ENCODE measurements at regions not wholly inside any gene's neighbourhood (a gene's known extent, or its start where the extent isn't known, plus 50 kb on each side); places are given as distances from the start of the nearest gene placed in this dataset.

DNA sequence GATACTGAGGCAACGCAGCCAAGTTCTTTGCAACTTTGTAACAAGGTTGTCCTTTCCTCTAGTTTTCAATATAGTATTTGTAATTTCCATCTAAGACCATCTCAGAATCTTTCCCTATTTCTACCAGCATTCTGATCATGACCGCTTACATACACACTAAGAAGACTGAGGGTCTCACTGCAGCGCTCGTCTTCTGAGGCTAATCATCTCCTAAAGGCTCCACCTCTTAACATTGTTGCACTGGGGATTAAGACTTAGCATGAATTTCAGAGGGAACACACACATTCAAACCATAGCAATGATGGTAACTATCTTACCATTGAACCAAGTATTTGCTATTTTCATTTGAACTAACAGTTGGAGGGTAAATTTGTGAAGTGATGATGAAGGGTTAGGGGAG, 463.3 kb upstream of the CCDC54 start:
- Histone ChIP-seq H3K27me3 (replicated peaks in 2 of 5; ENCODE audit: control insufficient read depth in 4 of 5, insufficient read depth in 5 of 5, low read length in 4 of 5) (peaks cover 0 to 2% (median 0%) of the 10 kb centered on the region in 5 experiments), H3K4me3 (ENCODE audit: control insufficient read depth in 1 of 7, extremely low read depth in 1 of 7, insufficient read depth in 4 of 7, low read depth in 2 of 7, low read length in 6 of 7) (no peak overlapping the region), H3K27ac (ENCODE audit: insufficient read depth in 1 of 2, low read depth in 1 of 2, low read length in 2 of 2, poor library complexity in 1 of 2, severe bottlenecking in 2 of 2) (no peak overlapping the region), H3K9me3 (ENCODE audit: control extremely low read depth in 1 of 5, control insufficient read depth in 4 of 5, insufficient read depth in 2 of 5, low read depth in 1 of 5, low read length in 4 of 5) (peaks cover 0 to 5% (median 0%) of the 10 kb centered on the region in 5 experiments), H3K36me3 (ENCODE audit: control insufficient read depth in 4 of 4, insufficient read depth in 4 of 4, low read length in 3 of 4) (no peaks in the 10 kb centered on the region), H3K4me1 (ENCODE audit: control extremely low read depth in 1 of 4, control insufficient read depth in 4 of 4, insufficient read depth in 4 of 4, low read length in 3 of 4) (no peaks in the 10 kb centered on the region)
- WGBS (ENCODE audit: insufficient coverage): 100% methylated on average over 4 of the region's 4 CpGs
- CTCF ChIA-PET: no interaction called here
- POLR2A ChIA-PET: no interaction called here
- DNase-seq: no peak

DNA sequence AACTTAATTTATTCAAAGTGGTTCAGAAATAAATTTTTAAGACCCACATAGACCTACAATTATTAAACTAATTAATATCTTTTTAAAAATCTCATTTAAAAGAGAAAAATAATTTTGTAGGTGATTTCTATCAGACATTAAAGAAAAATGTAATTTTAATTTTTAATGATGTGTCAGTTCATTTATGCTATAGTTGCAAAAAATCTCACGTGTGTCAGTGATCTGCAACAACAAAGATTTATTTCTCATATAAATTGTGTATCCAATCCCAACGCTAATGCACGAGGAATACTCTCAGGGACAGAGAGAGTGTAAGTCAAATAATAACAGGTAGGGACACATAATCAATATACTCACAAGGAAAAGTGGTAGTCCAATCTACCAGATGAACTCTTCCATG, 456.6 kb upstream of the CCDC54 start:
- Histone ChIP-seq H3K4me1 (ENCODE audit: control extremely low read depth in 1 of 4, control insufficient read depth in 4 of 4, insufficient read depth in 4 of 4, low read length in 3 of 4) (no peaks in the 10 kb centered on the region), H3K27me3 (replicated peaks in 2 of 5; ENCODE audit: control insufficient read depth in 4 of 5, insufficient read depth in 5 of 5, low read length in 4 of 5) (no peaks in the 10 kb centered on the region), H3K4me3 (ENCODE audit: control insufficient read depth in 1 of 7, extremely low read depth in 1 of 7, insufficient read depth in 4 of 7, low read depth in 2 of 7, low read length in 6 of 7) (no peak overlapping the region), H3K27ac (ENCODE audit: insufficient read depth in 1 of 2, low read depth in 1 of 2, low read length in 2 of 2, poor library complexity in 1 of 2, severe bottlenecking in 2 of 2) (no peak overlapping the region), H3K9me3 (ENCODE audit: control extremely low read depth in 1 of 5, control insufficient read depth in 4 of 5, insufficient read depth in 2 of 5, low read depth in 1 of 5, low read length in 4 of 5) (no peaks in the 10 kb centered on the region), H3K36me3 (ENCODE audit: control insufficient read depth in 4 of 4, insufficient read depth in 4 of 4, low read length in 3 of 4) (no peaks in the 10 kb centered on the region)
- ChIA-PET POLR2A (no interaction called here), CTCF (no interaction called here)
- DNase-seq: no peak
- no CpG with 5 or more reads among the region's 3 CpGs for WGBS (ENCODE audit: insufficient coverage)

DNA sequence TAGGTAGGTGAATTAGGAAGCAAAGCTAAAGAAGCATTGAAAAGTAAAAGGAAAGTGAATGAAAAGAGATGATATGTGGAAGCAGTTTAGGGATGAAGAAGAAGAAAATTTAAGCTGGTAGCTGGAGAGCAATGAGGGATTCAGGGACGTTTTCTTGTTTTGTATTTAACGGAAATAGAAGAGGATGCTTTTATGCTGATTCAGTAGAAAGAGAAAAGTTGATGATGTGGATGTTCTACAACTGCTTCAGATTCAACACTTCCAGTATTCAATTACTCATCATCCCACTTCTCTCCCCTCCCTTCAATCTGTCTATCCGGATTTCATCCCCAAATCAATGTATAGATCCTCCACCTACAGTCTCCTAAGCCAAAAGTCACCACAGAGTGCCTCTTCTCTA, 448.2 kb upstream of the CCDC54 start:
- no peaks in the 10 kb centered on the region for H3K9me3 ChIP-seq (ENCODE audit: control extremely low read depth in 1 of 5, control insufficient read depth in 4 of 5, insufficient read depth in 2 of 5, low read depth in 1 of 5, low read length in 4 of 5)
- H3K4me3 ChIP-seq (ENCODE audit: control insufficient read depth in 1 of 7, extremely low read depth in 1 of 7, insufficient read depth in 4 of 7, low read depth in 2 of 7, low read length in 6 of 7): no peak overlapping the region
- POLR2A ChIA-PET: no interaction called here
- H3K4me1 ChIP-seq (ENCODE audit: control extremely low read depth in 1 of 4, control insufficient read depth in 4 of 4, insufficient read depth in 4 of 4, low read length in 3 of 4): no peaks in the 10 kb centered on the region
- 86% methylated on average over 1 of the region's 3 CpGs for WGBS (ENCODE audit: insufficient coverage)
- H3K36me3 ChIP-seq (ENCODE audit: control insufficient read depth in 4 of 4, insufficient read depth in 4 of 4, low read length in 3 of 4): no peaks in the 10 kb centered on the region
- no peak for DNase-seq
- H3K27ac ChIP-seq (ENCODE audit: insufficient read depth in 1 of 2, low read depth in 1 of 2, low read length in 2 of 2, poor library complexity in 1 of 2, severe bottlenecking in 2 of 2): no peak overlapping the region
- H3K27me3 ChIP-seq (replicated peaks in 2 of 5; ENCODE audit: control insufficient read depth in 4 of 5, insufficient read depth in 5 of 5, low read length in 4 of 5): no peaks in the 10 kb centered on the region
- CTCF ChIA-PET: no interaction called here

DNA sequence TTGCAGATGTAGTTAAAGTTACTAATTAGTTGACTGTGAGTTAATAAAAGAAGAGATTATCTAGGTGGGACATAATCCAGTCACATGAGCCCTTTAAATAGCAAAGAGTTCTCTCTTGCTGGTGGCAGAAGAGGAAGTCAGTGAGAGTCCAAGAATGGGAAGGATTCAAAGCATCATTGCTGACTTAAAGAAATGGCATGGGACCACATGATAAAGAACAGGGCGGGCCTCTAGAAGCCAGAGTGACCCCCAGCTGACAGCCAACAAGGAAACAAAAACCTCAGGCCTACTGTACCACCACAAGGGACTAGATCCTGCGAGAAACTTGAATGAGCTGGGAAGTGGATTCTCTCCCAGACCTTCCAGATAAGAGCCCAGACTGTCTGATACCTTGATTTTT, 447.2 kb upstream of the CCDC54 start:
- ChIA-PET CTCF (interaction anchor here (0.5 kb wide), 1 partner anchor 1254 kb away, joined by 3 read pairs; no protein-coding TSS in a partner anchor), POLR2A (no interaction called here)
- DNase-seq: no peak
- H3K4me3 ChIP-seq (ENCODE audit: control insufficient read depth in 1 of 7, extremely low read depth in 1 of 7, insufficient read depth in 4 of 7, low read depth in 2 of 7, low read length in 6 of 7): no peak overlapping the region
- H3K9me3 ChIP-seq (ENCODE audit: control extremely low read depth in 1 of 5, control insufficient read depth in 4 of 5, insufficient read depth in 2 of 5, low read depth in 1 of 5, low read length in 4 of 5): peaks cover 0 to 5% (median 0%) of the 10 kb centered on the region in 5 experiments
- WGBS (ENCODE audit: insufficient coverage): 92% methylated on average over 2 of the region's 2 CpGs
- no peaks in the 10 kb centered on the region for H3K4me1 ChIP-seq (ENCODE audit: control extremely low read depth in 1 of 4, control insufficient read depth in 4 of 4, insufficient read depth in 4 of 4, low read length in 3 of 4)
- no peak overlapping the region for H3K27ac ChIP-seq (ENCODE audit: insufficient read depth in 1 of 2, low read depth in 1 of 2, low read length in 2 of 2, poor library complexity in 1 of 2, severe bottlenecking in 2 of 2)
- no peaks in the 10 kb centered on the region for H3K36me3 ChIP-seq (ENCODE audit: control insufficient read depth in 4 of 4, insufficient read depth in 4 of 4, low read length in 3 of 4)
- no peaks in the 10 kb centered on the region for H3K27me3 ChIP-seq (replicated peaks in 2 of 5; ENCODE audit: control insufficient read depth in 4 of 5, insufficient read depth in 5 of 5, low read length in 4 of 5)

DNA sequence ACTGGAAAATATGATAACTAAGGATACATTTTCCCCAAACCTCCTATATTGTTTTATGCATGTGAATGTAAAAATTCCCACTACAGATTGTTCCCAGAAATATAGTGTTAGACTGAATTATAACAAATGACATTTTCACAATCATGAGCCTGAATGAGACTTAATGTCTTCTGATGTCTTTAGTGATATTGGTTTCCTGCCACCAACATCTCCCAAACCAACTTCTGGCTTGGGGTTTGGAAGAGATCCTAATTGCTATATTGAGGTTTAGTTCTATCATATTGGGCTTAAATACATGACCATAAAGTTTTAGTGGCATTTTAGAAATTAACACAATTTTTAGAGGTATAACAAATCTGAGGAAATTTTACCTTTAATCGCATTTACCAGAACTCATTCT, 445.3 kb upstream of the CCDC54 start:
- H3K27me3 ChIP-seq (replicated peaks in 2 of 5; ENCODE audit: control insufficient read depth in 4 of 5, insufficient read depth in 5 of 5, low read length in 4 of 5): no peaks in the 10 kb centered on the region
- POLR2A ChIA-PET: no interaction called here
- WGBS (ENCODE audit: insufficient coverage): 100% methylated on average over 1 of the region's 1 CpG
- no peaks in the 10 kb centered on the region for H3K36me3 ChIP-seq (ENCODE audit: control insufficient read depth in 4 of 4, insufficient read depth in 4 of 4, low read length in 3 of 4)
- CTCF ChIA-PET: no interaction called here
- no peak overlapping the region for H3K27ac ChIP-seq (ENCODE audit: insufficient read depth in 1 of 2, low read depth in 1 of 2, low read length in 2 of 2, poor library complexity in 1 of 2, severe bottlenecking in 2 of 2)
- peaks cover 0 to 5% (median 0%) of the 10 kb centered on the region in 5 experiments for H3K9me3 ChIP-seq (ENCODE audit: control extremely low read depth in 1 of 5, control insufficient read depth in 4 of 5, insufficient read depth in 2 of 5, low read depth in 1 of 5, low read length in 4 of 5)
- DNase-seq: no peak
- no peak overlapping the region for H3K4me3 ChIP-seq (ENCODE audit: control insufficient read depth in 1 of 7, extremely low read depth in 1 of 7, insufficient read depth in 4 of 7, low read depth in 2 of 7, low read length in 6 of 7)
- no peaks in the 10 kb centered on the region for H3K4me1 ChIP-seq (ENCODE audit: control extremely low read depth in 1 of 4, control insufficient read depth in 4 of 4, insufficient read depth in 4 of 4, low read length in 3 of 4)

DNA sequence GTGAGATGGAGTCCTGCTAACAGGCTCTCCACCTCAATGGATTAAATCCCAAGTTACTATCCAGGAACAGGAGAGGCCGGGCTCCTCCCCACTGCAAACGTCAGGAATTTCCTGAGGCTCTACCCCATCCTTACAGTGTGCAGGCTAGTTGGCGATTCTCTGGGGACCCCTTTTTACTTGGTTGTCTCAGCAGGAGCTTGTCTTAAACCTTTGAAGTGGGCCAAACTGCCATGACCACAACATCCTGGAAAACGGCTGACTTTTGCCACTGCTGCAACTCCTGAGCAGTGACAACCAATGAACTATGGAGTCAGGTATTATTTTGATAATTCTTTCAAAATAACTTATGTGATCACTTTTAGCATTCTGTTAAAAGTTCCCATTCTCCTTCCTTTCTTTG, 440.9 kb upstream of the CCDC54 start:
- ChIA-PET POLR2A (no interaction called here), CTCF (no interaction called here)
- no peaks in the 10 kb centered on the region for H3K36me3 ChIP-seq (ENCODE audit: control insufficient read depth in 4 of 4, insufficient read depth in 4 of 4, low read length in 3 of 4)
- H3K27me3 ChIP-seq (replicated peaks in 2 of 5; ENCODE audit: control insufficient read depth in 4 of 5, insufficient read depth in 5 of 5, low read length in 4 of 5): no peaks in the 10 kb centered on the region
- H3K9me3 ChIP-seq (ENCODE audit: control extremely low read depth in 1 of 5, control insufficient read depth in 4 of 5, insufficient read depth in 2 of 5, low read depth in 1 of 5, low read length in 4 of 5): peaks cover 0 to 5% (median 0%) of the 10 kb centered on the region in 5 experiments
- no peaks in the 10 kb centered on the region for H3K4me1 ChIP-seq (ENCODE audit: control extremely low read depth in 1 of 4, control insufficient read depth in 4 of 4, insufficient read depth in 4 of 4, low read length in 3 of 4)
- 50% methylated on average over 2 of the region's 4 CpGs for WGBS (ENCODE audit: insufficient coverage)
- H3K4me3 ChIP-seq (ENCODE audit: control insufficient read depth in 1 of 7, extremely low read depth in 1 of 7, insufficient read depth in 4 of 7, low read depth in 2 of 7, low read length in 6 of 7): no peak overlapping the region
- no peak for DNase-seq
- H3K27ac ChIP-seq (ENCODE audit: insufficient read depth in 1 of 2, low read depth in 1 of 2, low read length in 2 of 2, poor library complexity in 1 of 2, severe bottlenecking in 2 of 2): no peak overlapping the region

- no peaks in the 10 kb centered on the region for H3K9me3 ChIP-seq (ENCODE audit: control extremely low read depth in 1 of 5, control insufficient read depth in 4 of 5, insufficient read depth in 2 of 5, low read depth in 1 of 5, low read length in 4 of 5)
- WGBS (ENCODE audit: insufficient coverage): no CpG with 5 or more reads among the region's 3 CpGs
- H3K36me3 ChIP-seq (ENCODE audit: control insufficient read depth in 4 of 4, insufficient read depth in 4 of 4, low read length in 3 of 4): no peaks in the 10 kb centered on the region
- H3K27ac ChIP-seq (ENCODE audit: insufficient read depth in 1 of 2, low read depth in 1 of 2, low read length in 2 of 2, poor library complexity in 1 of 2, severe bottlenecking in 2 of 2): no peak overlapping the region
- H3K4me3 ChIP-seq (ENCODE audit: control insufficient read depth in 1 of 7, extremely low read depth in 1 of 7, insufficient read depth in 4 of 7, low read depth in 2 of 7, low read length in 6 of 7): no peak overlapping the region
- no peak for DNase-seq
- ChIA-PET POLR2A (no interaction called here), CTCF (no interaction called here)
- no peaks in the 10 kb centered on the region for H3K27me3 ChIP-seq (replicated peaks in 2 of 5; ENCODE audit: control insufficient read depth in 4 of 5, insufficient read depth in 5 of 5, low read length in 4 of 5)
- H3K4me1 ChIP-seq (ENCODE audit: control extremely low read depth in 1 of 4, control insufficient read depth in 4 of 4, insufficient read depth in 4 of 4, low read length in 3 of 4): no peaks in the 10 kb centered on the region
Observed at GRCh38 chr3:106942051-106942450, 435.2 kb upstream of the CCDC54 start.

DNA sequence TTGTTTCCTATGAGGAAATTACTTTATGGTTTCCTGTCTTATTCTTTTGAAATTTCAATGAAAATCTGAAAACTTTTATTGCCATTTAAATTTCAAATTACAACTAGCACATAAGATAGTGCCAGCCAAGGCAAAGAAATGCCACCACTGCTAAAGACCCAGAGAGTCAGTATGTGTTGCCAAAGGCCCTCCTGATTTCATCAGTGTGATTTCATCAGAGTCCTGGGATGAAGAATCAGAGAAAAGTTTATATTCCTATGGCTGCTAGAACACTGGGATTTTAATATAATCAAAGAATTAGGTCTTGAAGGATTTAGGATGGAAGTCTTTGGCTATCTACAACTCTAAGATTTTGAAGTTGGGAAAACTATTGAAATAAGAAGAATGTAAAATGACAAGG, 434.2 kb upstream of the CCDC54 start:
- POLR2A ChIA-PET: no interaction called here
- Histone ChIP-seq H3K27me3 (replicated peaks in 2 of 5; ENCODE audit: control insufficient read depth in 4 of 5, insufficient read depth in 5 of 5, low read length in 4 of 5) (no peaks in the 10 kb centered on the region), H3K4me1 (ENCODE audit: control extremely low read depth in 1 of 4, control insufficient read depth in 4 of 4, insufficient read depth in 4 of 4, low read length in 3 of 4) (no peaks in the 10 kb centered on the region), H3K36me3 (ENCODE audit: control insufficient read depth in 4 of 4, insufficient read depth in 4 of 4, low read length in 3 of 4) (no peaks in the 10 kb centered on the region), H3K4me3 (ENCODE audit: control insufficient read depth in 1 of 7, extremely low read depth in 1 of 7, insufficient read depth in 4 of 7, low read depth in 2 of 7, low read length in 6 of 7) (no peak overlapping the region), H3K27ac (ENCODE audit: insufficient read depth in 1 of 2, low read depth in 1 of 2, low read length in 2 of 2, poor library complexity in 1 of 2, severe bottlenecking in 2 of 2) (no peak overlapping the region), H3K9me3 (ENCODE audit: control extremely low read depth in 1 of 5, control insufficient read depth in 4 of 5, insufficient read depth in 2 of 5, low read depth in 1 of 5, low read length in 4 of 5) (no peaks in the 10 kb centered on the region)
- DNase-seq: no peak
- CTCF ChIA-PET: no interaction called here

Data from common myeloid progenitor, CD34-positive (primary cell).